Mammary epithelial cell (primary cell): ENCODE measurements at regions not wholly inside any gene's neighbourhood (a gene's known extent, or its start where the extent isn't known, plus 50 kb on each side); places are given as distances from the start of the nearest gene placed in this dataset.

Experiments used
- CTCF ChIP-seq, 2 donors: IDR thresholded peaks in 1 of 2; conservative IDR thresholded peaks in 1 of 2; 2 replicates each; pipeline ENCODE4 v1.5.1; 2011 to 2012; ENCODE audit warnings: inconsistent platforms in 2 of 2, low read length in 2 of 2, mild to moderate bottlenecking in 2 of 2, control low read depth in 1 of 2, low read depth in 1 of 2; ENCODE audit not compliant: insufficient read depth in 1 of 2; ENCODE audit errors: extremely low read depth in 1 of 2
- EZH2 ChIP-seq: IDR thresholded peaks from 2 replicates; pipeline ENCODE4 v1.6.1; 2012; ENCODE audit warnings: low read length, inconsistent platforms, borderline replicate concordance

DNA sequence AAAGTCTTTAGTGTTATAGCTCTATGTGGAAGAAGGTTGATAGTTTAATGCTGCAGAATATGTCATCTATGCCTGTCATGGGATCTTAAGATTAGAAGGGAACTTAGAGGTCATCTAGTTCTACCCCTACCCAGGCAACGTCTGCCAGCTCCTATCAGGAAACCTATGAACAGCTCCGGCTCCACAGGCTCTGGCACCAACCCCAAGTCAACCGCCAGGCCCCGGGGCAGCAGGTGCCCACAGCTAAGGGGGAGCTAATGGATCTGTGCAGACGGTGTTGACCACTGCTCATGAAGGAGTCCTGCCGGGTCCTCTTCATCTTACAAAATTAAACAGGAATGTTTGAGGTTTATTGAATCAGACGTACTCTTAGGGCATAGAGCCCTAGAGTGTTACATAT is 440.8 kb upstream of the KLHL29 start:
- TF ChIP-seq EZH2 (no peak), CTCF (conservative IDR thresholded peaks at IDR 0.05 in 1 of 2, IDR thresholded peaks at IDR 0.05 in 1 of 2; ENCODE audit: extremely low read depth in 1 of 2, insufficient read depth in 1 of 2, low read depth in 1 of 2, low read length in 2 of 2) (no peak)
